BLaER1 treated with 17β-estradiol and CSF1 and Interleukin-3, amounts not matched to agents 10 nM and 100 nM (cell line): ENCODE measurements at regions not wholly inside any gene's neighbourhood (a gene's known extent, or its start where the extent isn't known, plus 50 kb on each side); places are given as distances from the start of the nearest gene placed in this dataset.
A peak's percentile ranks its signal among the peaks of the same experiment; 100 is the strongest.
"Not testable (repeated sequence)": the region's sequence is repeated elsewhere in the genome, so short reads cannot be mapped to it uniquely, and the experiment has no call there.

Experiments used
- H3K27ac ChIP-seq, 11 experiments: shearing (Covaris generic); formaldehyde crosslinking; 2 replicates each; pipeline ENCODE4 v1.8.1; 2022
- H3K27me3 ChIP-seq, 11 experiments: shearing (Covaris generic); formaldehyde crosslinking; 2 replicates each; pipeline ENCODE4 v1.8.1; 2022
- H3K36me3 ChIP-seq, 11 experiments: shearing (Covaris generic); formaldehyde crosslinking; 2 replicates each; pipeline ENCODE4 v1.8.1; 2022
- H3K4me1 ChIP-seq, 10 experiments: shearing (Covaris generic); formaldehyde crosslinking; 2 replicates each; pipeline ENCODE4 v1.8.1; 2022
- H3K4me2 ChIP-seq, 11 experiments: shearing (Covaris generic); formaldehyde crosslinking; 2 replicates each; pipeline ENCODE4 v1.8.1; 2022
- H3K4me3 ChIP-seq, 10 experiments: shearing (Covaris generic); formaldehyde crosslinking; 2 replicates each; pipeline ENCODE4 v1.8.1; 2022
- H3K9ac ChIP-seq, 11 experiments: shearing (Covaris generic); formaldehyde crosslinking; 2 replicates each; pipeline ENCODE4 v1.8.1; 2022
- H3K9me3 ChIP-seq, 11 experiments: shearing (Covaris generic); formaldehyde crosslinking; replicated peaks in 1 of 11; 2 replicates each; pipeline ENCODE4 v1.8.1; 2022
- H4K20me1 ChIP-seq, 11 experiments: shearing (Covaris generic); formaldehyde crosslinking; 2 replicates each; pipeline ENCODE4 v1.8.1; 2022
- Cebpa-rat ChIP-seq, 11 experiments: shearing (Covaris generic); IDR thresholded peaks; 2 replicates each; pipeline ENCODE4 v1.8.1; 2022

GRCh38 chr6:56794421-56794820, 151.7 kb upstream of the DST start:
- Histone ChIP-seq H3K27ac (no peak overlapping the region), H3K27me3 (no peaks in the 10 kb centered on the region), H3K36me3 (no peaks in the 10 kb centered on the region), H3K4me3 (no peak overlapping the region), H4K20me1 (peaks cover 0 to 13% (median 4%) of the 10 kb centered on the region in 11 experiments; a peak in 9 of 22 replicates), H3K4me1 (peaks cover 0 to 54% (median 0%) of the 10 kb centered on the region in 10 experiments; a peak in 6 of 20 replicates), H3K9ac (no peak overlapping the region), H3K4me2 (no peak overlapping the region), H3K9me3 (no peaks in the 10 kb centered on the region)
- TF ChIP-seq Cebpa-rat (IDR thresholded peaks at IDR 0.05), result no peak

- Histone ChIP-seq H3K4me1 (peaks cover 0 to 49% (median 0%) of the 10 kb centered on the region in 10 experiments; a peak in 6 of 20 replicates), H3K9ac (no peak overlapping the region), H3K9me3 (no peaks in the 10 kb centered on the region), H4K20me1 (peaks cover 0 to 13% (median 4%) of the 10 kb centered on the region in 11 experiments; a peak in 9 of 22 replicates), H3K4me3 (no peak overlapping the region), H3K36me3 (no peaks in the 10 kb centered on the region), H3K27ac (no peak overlapping the region), H3K4me2 (no peak overlapping the region), H3K27me3 (no peaks in the 10 kb centered on the region)
- TF ChIP-seq Cebpa-rat (IDR thresholded peaks at IDR 0.05), result no peak
Measured at GRCh38 chr6:56793938-56794337, 151.2 kb upstream of the DST start.

- Histone ChIP-seq H3K27ac (no peak overlapping the region), H3K4me3 (no peak overlapping the region), H3K4me1 (peaks cover 0 to 14% (median 0%) of the 10 kb centered on the region in 10 experiments; a peak in 2 of 20 replicates), H3K27me3 (no peaks in the 10 kb centered on the region), H4K20me1 (peaks cover 0 to 13% (median 4%) of the 10 kb centered on the region in 11 experiments; a peak in 9 of 22 replicates), H3K4me2 (peak overlapping the region in 2 of 11 experiments; percentile 0 to 9; a peak in 1 of 22 replicates), H3K36me3 (peaks cover 0 to 15% (median 10%) of the 10 kb centered on the region in 11 experiments; a peak in 12 of 22 replicates), H3K9me3 (peaks cover 8 to 17% (median 12%) of the 10 kb centered on the region in 11 experiments; a peak in 20 of 22 replicates), H3K9ac (no peak overlapping the region)
- TF ChIP-seq Cebpa-rat (IDR thresholded peaks at IDR 0.05), result no peak
Measured at GRCh38 chr6:56790414-56790813, 147.7 kb upstream of the DST start.

DNA sequence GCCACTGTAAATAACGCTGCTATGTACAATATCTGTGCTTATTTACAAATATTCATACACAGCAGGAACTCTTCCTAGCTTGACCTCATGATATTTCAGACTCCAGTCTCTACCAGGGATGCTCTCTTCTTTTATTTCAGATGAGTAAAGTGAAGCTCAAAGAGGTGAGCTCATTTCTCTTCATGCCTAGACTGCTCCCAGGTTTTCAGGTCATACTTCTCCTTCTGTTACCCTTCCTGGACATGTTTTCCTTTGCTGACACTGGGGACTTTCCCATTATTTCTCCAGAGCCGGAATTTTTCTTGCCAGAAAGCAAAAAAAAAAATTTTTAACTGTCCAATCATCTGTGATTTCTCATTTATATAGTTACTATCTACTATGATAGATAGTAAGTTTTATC, 147.2 kb upstream of the DST start:
- no peaks in the 10 kb centered on the region for H3K27me3 ChIP-seq
- TF ChIP-seq Cebpa-rat (IDR thresholded peaks at IDR 0.05), result no peak
- H4K20me1 ChIP-seq, result peaks cover 0 to 13% (median 4%) of the 10 kb centered on the region in 11 experiments; a peak in 8 of 22 replicates
- no peak overlapping the region for H3K27ac ChIP-seq
- no peak overlapping the region for H3K9ac ChIP-seq
- H3K4me3 ChIP-seq, result no peak overlapping the region
- peaks cover 0 to 12% (median 0%) of the 10 kb centered on the region in 10 experiments; a peak in 2 of 20 replicates for H3K4me1 ChIP-seq
- peaks cover 0 to 18% (median 10%) of the 10 kb centered on the region in 11 experiments; a peak in 12 of 22 replicates for H3K36me3 ChIP-seq
- H3K4me2 ChIP-seq, result peak overlapping the region in 1 of 11 experiments; percentile 9; a peak in 1 of 22 replicates
- peaks cover 12 to 22% (median 17%) of the 10 kb centered on the region in 11 experiments; a peak in 20 of 22 replicates for H3K9me3 ChIP-seq

GRCh38 chr6:56789342-56789741, 146.7 kb upstream of the DST start:
- peaks cover 0 to 19% (median 10%) of the 10 kb centered on the region in 11 experiments; a peak in 12 of 22 replicates for H3K36me3 ChIP-seq
- no peak overlapping the region for H3K4me2 ChIP-seq
- no peak overlapping the region for H3K27ac ChIP-seq
- TF ChIP-seq Cebpa-rat (IDR thresholded peaks at IDR 0.05), result no peak; a peak in 1 of 22 replicates
- H3K4me1 ChIP-seq, result peaks cover 0 to 12% (median 0%) of the 10 kb centered on the region in 10 experiments; a peak in 2 of 20 replicates
- H3K27me3 ChIP-seq, result no peaks in the 10 kb centered on the region
- H4K20me1 ChIP-seq, result peaks cover 0 to 9% (median 0%) of the 10 kb centered on the region in 11 experiments; a peak in 7 of 22 replicates
- no peak overlapping the region for H3K9ac ChIP-seq
- peaks cover 13 to 25% (median 17%) of the 10 kb centered on the region in 11 experiments; a peak in 20 of 22 replicates for H3K9me3 ChIP-seq
- no peak overlapping the region for H3K4me3 ChIP-seq

- no peak overlapping the region for H3K4me3 ChIP-seq
- no peak overlapping the region for H3K27ac ChIP-seq
- peaks cover 13 to 25% (median 17%) of the 10 kb centered on the region in 11 experiments; a peak in 20 of 22 replicates for H3K9me3 ChIP-seq
- TF ChIP-seq Cebpa-rat (IDR thresholded peaks at IDR 0.05), result no peak
- peaks cover 0 to 19% (median 10%) of the 10 kb centered on the region in 11 experiments; a peak in 12 of 22 replicates for H3K36me3 ChIP-seq
- peaks cover 0 to 12% (median 0%) of the 10 kb centered on the region in 10 experiments; a peak in 2 of 20 replicates for H3K4me1 ChIP-seq
- no peak overlapping the region for H3K9ac ChIP-seq
- no peaks in the 10 kb centered on the region for H3K27me3 ChIP-seq
- peaks cover 0 to 5% (median 0%) of the 10 kb centered on the region in 11 experiments; a peak in 1 of 22 replicates for H4K20me1 ChIP-seq
- H3K4me2 ChIP-seq, result no peak overlapping the region
Measured at GRCh38 chr6:56787209-56787608, 144.5 kb upstream of the DST start.

DNA sequence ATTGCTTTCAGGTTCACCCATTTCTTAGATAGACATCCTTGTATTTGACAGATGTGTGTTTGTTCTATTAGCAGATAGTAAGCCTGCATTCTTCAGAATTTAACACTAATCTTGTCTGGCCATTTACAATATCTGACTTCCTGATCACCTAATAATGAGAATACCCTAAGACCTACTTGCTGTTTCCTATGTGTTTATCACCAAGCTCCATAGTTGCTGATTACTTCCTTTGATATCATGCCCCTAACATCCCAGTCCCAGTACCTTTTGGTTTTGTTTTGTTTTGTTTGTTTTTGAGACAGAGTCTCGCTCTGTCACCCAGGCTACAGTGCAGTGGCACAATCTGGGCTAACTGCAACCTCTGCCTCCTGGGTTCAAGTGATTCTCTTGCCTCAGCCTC, 143.6 kb upstream of the DST start:
- H3K27me3 ChIP-seq, result no peaks in the 10 kb centered on the region
- peaks cover 13 to 25% (median 17%) of the 10 kb centered on the region in 11 experiments; a peak in 20 of 22 replicates for H3K9me3 ChIP-seq
- H3K36me3 ChIP-seq, result peaks cover 0 to 19% (median 10%) of the 10 kb centered on the region in 11 experiments; a peak in 12 of 22 replicates
- H3K27ac ChIP-seq, result no peak overlapping the region
- TF ChIP-seq Cebpa-rat (IDR thresholded peaks at IDR 0.05), result no peak
- peaks cover 0 to 12% (median 0%) of the 10 kb centered on the region in 10 experiments; a peak in 2 of 20 replicates for H3K4me1 ChIP-seq
- no peak overlapping the region for H3K4me3 ChIP-seq
- H4K20me1 ChIP-seq, result 0 out of 22 replicates have a peak, but pooled peaks cover 0 to under 1% (median 0%) of the 10 kb centered on the region in 11 experiments
- no peak overlapping the region for H3K4me2 ChIP-seq
- no peak overlapping the region for H3K9ac ChIP-seq

DNA sequence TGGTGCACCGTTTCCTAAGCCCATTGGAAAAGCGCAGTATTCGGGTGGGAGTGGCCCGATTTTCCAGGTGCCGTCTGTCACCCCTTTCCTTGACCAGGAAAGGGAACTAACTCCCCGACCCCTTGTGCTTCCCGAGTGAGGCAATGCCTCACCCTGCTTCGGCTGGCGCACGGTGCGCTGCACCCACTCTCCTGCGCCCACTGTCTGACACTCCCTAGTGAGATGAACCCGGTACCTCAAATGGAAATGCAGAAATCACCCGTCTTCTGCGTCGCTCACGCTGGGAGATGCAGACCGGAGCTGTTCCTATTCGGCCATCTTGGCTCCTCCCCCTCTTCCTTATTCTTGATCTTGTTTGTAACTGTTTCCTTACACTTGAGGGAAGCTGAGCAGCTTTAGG, 142.8 kb upstream of the DST start:
- H3K27me3 ChIP-seq, H3K4me2 ChIP-seq, H4K20me1 ChIP-seq, H3K4me1 ChIP-seq, H3K9ac ChIP-seq, H3K4me3 ChIP-seq, H3K27ac ChIP-seq: not testable (repeated sequence)
- H3K9me3 ChIP-seq, result peaks cover 13 to 25% (median 17%) of the 10 kb centered on the region in 11 experiments; a peak in 20 of 22 replicates
- H3K36me3 ChIP-seq, result peaks cover 0 to 19% (median 10%) of the 10 kb centered on the region in 11 experiments; a peak in 12 of 22 replicates

DNA sequence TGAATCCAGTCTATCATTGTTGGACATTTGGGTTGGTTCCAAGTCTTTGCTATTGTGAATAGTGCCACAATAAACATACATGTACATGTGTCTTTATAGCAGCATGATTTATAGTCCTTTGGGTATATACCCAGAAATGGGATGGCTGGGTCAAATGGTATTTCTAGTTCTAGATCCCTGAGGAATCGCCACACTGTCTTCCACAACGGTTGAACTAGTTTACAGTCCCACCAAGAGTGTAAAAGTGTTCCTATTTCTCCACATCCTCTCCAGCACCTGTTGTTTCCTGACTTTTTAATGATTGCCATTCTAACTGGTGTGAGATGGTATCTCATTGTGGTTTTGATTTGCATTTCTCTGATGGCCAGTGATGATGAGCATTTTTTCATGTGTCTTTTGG, 137.4 kb upstream of the DST start:
- not testable (repeated sequence) for H3K9ac ChIP-seq, H3K27me3 ChIP-seq, H3K9me3 ChIP-seq, H3K4me3 ChIP-seq, H3K36me3 ChIP-seq, H3K4me1 ChIP-seq, H3K4me2 ChIP-seq, H4K20me1 ChIP-seq, H3K27ac ChIP-seq

DNA sequence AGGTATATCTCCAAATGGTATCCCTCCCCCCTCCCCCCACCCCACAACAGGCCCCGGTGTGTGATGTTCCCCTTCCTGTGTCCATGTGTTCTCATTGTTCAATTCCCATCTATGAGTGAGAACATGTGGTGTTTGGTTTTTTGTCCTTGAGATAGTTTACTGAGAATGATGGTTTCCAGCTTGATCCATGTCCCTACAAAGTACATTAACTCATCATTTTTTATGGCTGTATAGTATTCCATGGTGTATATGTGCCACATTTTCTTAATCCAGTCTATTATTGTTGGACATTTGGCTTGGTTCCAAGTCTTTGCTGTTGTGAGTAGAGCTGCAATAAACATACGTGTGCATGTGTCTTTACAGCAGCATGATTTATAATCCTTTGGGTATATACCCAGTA, 135.8 kb upstream of the DST start:
- H3K9me3 ChIP-seq, H3K9ac ChIP-seq, H4K20me1 ChIP-seq, H3K4me3 ChIP-seq, H3K4me1 ChIP-seq, H3K4me2 ChIP-seq, H3K27me3 ChIP-seq, H3K36me3 ChIP-seq, H3K27ac ChIP-seq: not testable (repeated sequence)
